ENCODE measurements at regions not wholly inside any gene's neighbourhood (a gene's known extent, or its start where the extent isn't known, plus 50 kb on each side); places are given as distances from the start of the nearest gene placed in this dataset.

DNA sequence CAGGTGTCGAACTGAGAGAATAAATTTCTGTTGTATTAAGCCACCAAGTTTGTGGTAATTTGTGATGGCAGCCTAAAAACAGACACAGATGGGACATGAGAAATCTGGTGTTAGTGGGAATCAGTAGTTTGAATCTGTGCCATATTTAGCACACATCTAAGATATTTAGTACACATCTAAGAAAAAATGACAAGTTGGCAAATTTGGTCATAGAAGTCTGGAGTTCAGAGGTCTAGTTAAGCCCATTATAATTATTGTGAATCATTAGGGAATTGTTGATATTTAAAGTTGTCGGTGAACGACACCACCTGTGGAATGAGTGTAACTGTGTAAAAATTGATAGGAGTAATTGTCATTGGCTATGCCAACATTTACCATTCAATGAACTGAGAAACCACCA, 1138.8 kb upstream of the TMEFF2 start:
- Histone ChIP-seq H3K4me1 (ENCODE audit: control insufficient read depth, insufficient read depth, low read depth, low read length) (no peaks in the 10 kb centered on the region), H2BK12ac (ENCODE audit: low read length in 2 of 2) (no peak overlapping the region), H2AFZ (ENCODE audit: low read depth, low read length) (no peak overlapping the region), H3K79me1 (replicated peaks; ENCODE audit: low read length, poor library complexity, severe bottlenecking) (no peaks in the 10 kb centered on the region), H3K14ac (ENCODE audit: low read length in 2 of 2) (no peak overlapping the region), H3K4ac (ENCODE audit: low read depth in 1 of 2, low read length in 2 of 2) (no peak overlapping the region), H3K9me3 (ENCODE audit: control insufficient read depth, low read length) (no peaks in the 10 kb centered on the region), H4K8ac (ENCODE audit: low read length) (no peak overlapping the region), H3K27me3 (ENCODE audit: control insufficient read depth in 1 of 2, insufficient read depth in 1 of 2, low read length in 2 of 2) (no peaks in the 10 kb centered on the region), H2BK15ac (ENCODE audit: low read depth, poor library complexity, severe bottlenecking) (no peak overlapping the region), H3K18ac (ENCODE audit: low read depth in 1 of 2, low read length in 2 of 2) (no peak overlapping the region), H3K36me3 (ENCODE audit: control insufficient read depth in 1 of 2, insufficient read depth in 2 of 2, low read depth in 1 of 2, low read length in 2 of 2) (no peaks in the 10 kb centered on the region), H3K4me2 (ENCODE audit: low read length, poor library complexity, severe bottlenecking) (no peak overlapping the region), H2BK120ac (ENCODE audit: low read depth, low read length) (no peak overlapping the region), H2BK5ac (ENCODE audit: low read depth, low read length, poor library complexity, severe bottlenecking) (no peak overlapping the region), H3K4me3 (ENCODE audit: insufficient read depth in 1 of 2, low read depth in 1 of 2, low read length in 2 of 2) (no peak overlapping the region), H4K91ac (ENCODE audit: low read length) (no peak overlapping the region), H3K23ac (ENCODE audit: low read length in 2 of 2) (no peak overlapping the region), H3K9ac (ENCODE audit: low read length) (no peak overlapping the region), H2AK5ac (ENCODE audit: low read length, severe bottlenecking) (no peak overlapping the region), H3K27ac (ENCODE audit: low read length, poor library complexity, severe bottlenecking) (no peak overlapping the region)
- DNase-seq = no peak
- 79% methylated on average over 2 of the region's 3 CpGs for WGBS

DNA sequence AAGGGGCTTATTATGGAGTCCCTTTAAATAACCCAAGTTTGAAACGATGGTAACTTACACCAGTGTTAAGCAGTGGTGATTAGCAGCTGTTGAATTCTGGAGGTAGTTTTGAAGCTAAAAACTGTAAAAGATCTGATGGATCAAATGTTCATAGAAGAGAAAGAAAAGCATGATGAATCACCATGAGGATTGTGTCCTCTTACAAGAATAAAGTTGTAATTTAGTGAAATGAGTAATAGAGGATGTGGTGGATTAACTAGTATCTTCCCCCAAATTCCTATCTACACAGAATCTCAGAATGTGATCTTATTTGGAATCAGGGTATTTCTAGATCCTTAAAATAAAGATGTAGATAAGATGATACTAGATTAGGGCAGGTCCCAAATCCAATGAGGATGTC, 1138.2 kb upstream of the TMEFF2 start:
- H2AK5ac ChIP-seq (ENCODE audit: low read length, severe bottlenecking) = no peak overlapping the region
- H3K4me3 ChIP-seq (ENCODE audit: insufficient read depth in 1 of 2, low read depth in 1 of 2, low read length in 2 of 2) = no peak overlapping the region
- no peak overlapping the region for H3K14ac ChIP-seq (ENCODE audit: low read length in 2 of 2)
- H2BK5ac ChIP-seq (ENCODE audit: low read depth, low read length, poor library complexity, severe bottlenecking) = no peak overlapping the region
- H3K4me1 ChIP-seq (ENCODE audit: control insufficient read depth, insufficient read depth, low read depth, low read length) = no peaks in the 10 kb centered on the region
- H3K9ac ChIP-seq (ENCODE audit: low read length) = no peak overlapping the region
- H2BK120ac ChIP-seq (ENCODE audit: low read depth, low read length) = no peak overlapping the region
- no peaks in the 10 kb centered on the region for H3K79me1 ChIP-seq (replicated peaks; ENCODE audit: low read length, poor library complexity, severe bottlenecking)
- no peak overlapping the region for H2BK15ac ChIP-seq (ENCODE audit: low read depth, poor library complexity, severe bottlenecking)
- H3K18ac ChIP-seq (ENCODE audit: low read depth in 1 of 2, low read length in 2 of 2) = no peak overlapping the region
- no peaks in the 10 kb centered on the region for H3K27me3 ChIP-seq (ENCODE audit: control insufficient read depth in 1 of 2, insufficient read depth in 1 of 2, low read length in 2 of 2)
- no peak overlapping the region for H4K91ac ChIP-seq (ENCODE audit: low read length)
- no peak overlapping the region for H2BK12ac ChIP-seq (ENCODE audit: low read length in 2 of 2)
- no peak overlapping the region for H3K23ac ChIP-seq (ENCODE audit: low read length in 2 of 2)
- H3K4me2 ChIP-seq (ENCODE audit: low read length, poor library complexity, severe bottlenecking) = no peak overlapping the region
- no peak for DNase-seq
- WGBS = 81% methylated on average over 1 of the region's 1 CpG
- H4K8ac ChIP-seq (ENCODE audit: low read length) = no peak overlapping the region
- no peak overlapping the region for H3K4ac ChIP-seq (ENCODE audit: low read depth in 1 of 2, low read length in 2 of 2)
- no peak overlapping the region for H2AFZ ChIP-seq (ENCODE audit: low read depth, low read length)
- no peaks in the 10 kb centered on the region for H3K9me3 ChIP-seq (ENCODE audit: control insufficient read depth, low read length)
- no peaks in the 10 kb centered on the region for H3K36me3 ChIP-seq (ENCODE audit: control insufficient read depth in 1 of 2, insufficient read depth in 2 of 2, low read depth in 1 of 2, low read length in 2 of 2)
- H3K27ac ChIP-seq (ENCODE audit: low read length, poor library complexity, severe bottlenecking) = no peak overlapping the region

DNA sequence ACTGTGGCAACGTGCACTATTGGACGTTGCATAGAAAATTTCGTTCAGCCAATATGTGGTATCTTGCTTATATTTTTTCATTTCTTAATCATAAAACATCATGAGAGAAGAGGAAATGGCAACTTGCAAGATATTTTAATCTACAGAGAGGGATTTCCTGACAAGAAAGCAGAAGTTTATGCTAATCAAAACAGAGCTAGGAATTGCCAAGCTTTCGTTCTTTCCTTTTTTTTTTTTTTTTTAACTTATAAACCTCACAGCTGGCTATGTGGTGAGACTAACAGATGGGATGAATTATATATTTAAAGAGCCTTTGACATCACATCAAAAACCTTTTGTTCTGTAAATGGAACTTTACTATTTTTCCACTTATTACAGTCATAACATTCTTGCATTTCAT, 1136.9 kb upstream of the TMEFF2 start:
- no peaks in the 10 kb centered on the region for H3K4me1 ChIP-seq (ENCODE audit: control insufficient read depth, insufficient read depth, low read depth, low read length)
- H3K4me3 ChIP-seq (ENCODE audit: insufficient read depth in 1 of 2, low read depth in 1 of 2, low read length in 2 of 2) = no peak overlapping the region
- H2AFZ ChIP-seq (ENCODE audit: low read depth, low read length) = no peak overlapping the region
- no peak overlapping the region for H2BK15ac ChIP-seq (ENCODE audit: low read depth, poor library complexity, severe bottlenecking)
- no peak overlapping the region for H3K4ac ChIP-seq (ENCODE audit: low read depth in 1 of 2, low read length in 2 of 2)
- H3K18ac ChIP-seq (ENCODE audit: low read depth in 1 of 2, low read length in 2 of 2) = no peak overlapping the region
- no peak overlapping the region for H4K8ac ChIP-seq (ENCODE audit: low read length)
- no peak for DNase-seq
- H3K23ac ChIP-seq (ENCODE audit: low read length in 2 of 2) = no peak overlapping the region
- no peak overlapping the region for H3K27ac ChIP-seq (ENCODE audit: low read length, poor library complexity, severe bottlenecking)
- no peak overlapping the region for H4K91ac ChIP-seq (ENCODE audit: low read length)
- H3K4me2 ChIP-seq (ENCODE audit: low read length, poor library complexity, severe bottlenecking) = no peak overlapping the region
- H2BK120ac ChIP-seq (ENCODE audit: low read depth, low read length) = no peak overlapping the region
- no peaks in the 10 kb centered on the region for H3K36me3 ChIP-seq (ENCODE audit: control insufficient read depth in 1 of 2, insufficient read depth in 2 of 2, low read depth in 1 of 2, low read length in 2 of 2)
- no peak overlapping the region for H2BK12ac ChIP-seq (ENCODE audit: low read length in 2 of 2)
- no peak overlapping the region for H3K9ac ChIP-seq (ENCODE audit: low read length)
- H3K14ac ChIP-seq (ENCODE audit: low read length in 2 of 2) = no peak overlapping the region
- H3K79me1 ChIP-seq (replicated peaks; ENCODE audit: low read length, poor library complexity, severe bottlenecking) = no peaks in the 10 kb centered on the region
- no peaks in the 10 kb centered on the region for H3K9me3 ChIP-seq (ENCODE audit: control insufficient read depth, low read length)
- H3K27me3 ChIP-seq (ENCODE audit: control insufficient read depth in 1 of 2, insufficient read depth in 1 of 2, low read length in 2 of 2) = no peaks in the 10 kb centered on the region
- no peak overlapping the region for H2BK5ac ChIP-seq (ENCODE audit: low read depth, low read length, poor library complexity, severe bottlenecking)
- no peak overlapping the region for H2AK5ac ChIP-seq (ENCODE audit: low read length, severe bottlenecking)
- WGBS = 87% methylated on average over 3 of the region's 4 CpGs

DNA sequence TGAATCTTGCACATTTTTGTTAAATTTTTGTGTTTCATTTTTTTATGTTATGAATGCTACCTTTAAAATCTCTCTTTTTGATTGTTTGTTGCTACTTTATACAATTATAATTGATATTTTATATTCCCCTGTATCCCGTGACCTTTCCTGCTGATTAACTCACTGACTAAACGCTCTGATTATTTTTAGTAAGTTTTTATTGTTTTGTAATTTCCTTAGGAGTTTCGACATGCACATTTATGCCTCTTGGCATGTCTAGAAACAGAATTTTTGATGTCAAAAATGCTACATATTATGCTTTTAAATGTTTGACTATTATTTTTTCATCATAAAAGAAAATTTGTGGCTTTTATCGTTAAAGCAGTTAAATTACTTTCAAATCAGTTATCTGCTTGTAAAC, 1131.6 kb upstream of the TMEFF2 start:
- Histone ChIP-seq H4K91ac (ENCODE audit: low read length) (no peak overlapping the region), H2BK15ac (ENCODE audit: low read depth, poor library complexity, severe bottlenecking) (no peak overlapping the region), H3K4me2 (ENCODE audit: low read length, poor library complexity, severe bottlenecking) (no peak overlapping the region), H4K8ac (ENCODE audit: low read length) (no peak overlapping the region), H3K9ac (ENCODE audit: low read length) (no peak overlapping the region), H3K14ac (ENCODE audit: low read length in 2 of 2) (no peak overlapping the region), H2AK5ac (ENCODE audit: low read length, severe bottlenecking) (no peak overlapping the region), H3K4me3 (ENCODE audit: insufficient read depth in 1 of 2, low read depth in 1 of 2, low read length in 2 of 2) (no peak overlapping the region), H3K36me3 (ENCODE audit: control insufficient read depth in 1 of 2, insufficient read depth in 2 of 2, low read depth in 1 of 2, low read length in 2 of 2) (no peaks in the 10 kb centered on the region), H2AFZ (ENCODE audit: low read depth, low read length) (no peak overlapping the region), H2BK12ac (ENCODE audit: low read length in 2 of 2) (no peak overlapping the region), H2BK120ac (ENCODE audit: low read depth, low read length) (no peak overlapping the region), H3K9me3 (ENCODE audit: control insufficient read depth, low read length) (peaks cover 2% of the 10 kb centered on the region), H3K18ac (ENCODE audit: low read depth in 1 of 2, low read length in 2 of 2) (no peak overlapping the region), H3K4me1 (ENCODE audit: control insufficient read depth, insufficient read depth, low read depth, low read length) (no peaks in the 10 kb centered on the region), H3K27me3 (ENCODE audit: control insufficient read depth in 1 of 2, insufficient read depth in 1 of 2, low read length in 2 of 2) (no peaks in the 10 kb centered on the region), H3K4ac (ENCODE audit: low read depth in 1 of 2, low read length in 2 of 2) (no peak overlapping the region), H3K79me1 (replicated peaks; ENCODE audit: low read length, poor library complexity, severe bottlenecking) (no peaks in the 10 kb centered on the region), H3K23ac (ENCODE audit: low read length in 2 of 2) (no peak overlapping the region), H2BK5ac (ENCODE audit: low read depth, low read length, poor library complexity, severe bottlenecking) (no peak overlapping the region), H3K27ac (ENCODE audit: low read length, poor library complexity, severe bottlenecking) (no peak overlapping the region)
- no CpG with 5 or more reads among the region's 4 CpGs for WGBS
- DNase-seq = no peak
